GM19452 (cell line): ENCODE measurements at regions not wholly inside any gene's neighbourhood (a gene's known extent, or its start where the extent isn't known, plus 50 kb on each side); places are given as distances from the start of the nearest gene placed in this dataset.

ENCODE experiments used
- ATAC-seq: cut with Tn5 transposase; IDR thresholded peaks from one replicate; pipeline ENCODE4 v1.9.1; 2021; ENCODE audit not compliant: unreplicated experiment

DNA sequence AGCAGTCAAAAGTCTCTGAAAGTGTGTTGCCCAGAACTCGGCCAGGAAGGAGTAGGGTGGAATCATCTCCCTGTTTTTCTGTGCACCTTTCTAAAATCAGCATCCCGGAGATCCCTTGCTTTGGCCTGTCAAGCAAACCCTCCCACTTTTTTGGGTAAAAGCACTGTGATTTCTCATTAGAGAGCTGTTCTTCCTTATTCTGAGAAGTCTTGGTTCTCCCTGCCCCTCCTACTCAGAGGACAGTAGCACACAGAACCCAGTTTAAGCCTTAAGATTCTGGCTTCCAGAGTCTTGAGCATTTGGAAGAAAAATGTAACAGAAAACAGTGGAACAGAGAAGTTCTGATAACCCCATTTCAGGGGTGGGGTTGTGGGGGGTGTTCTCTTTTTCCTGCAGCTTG, 52.6 kb upstream of the KATNAL1 start:
- ATAC-seq: no peak

DNA sequence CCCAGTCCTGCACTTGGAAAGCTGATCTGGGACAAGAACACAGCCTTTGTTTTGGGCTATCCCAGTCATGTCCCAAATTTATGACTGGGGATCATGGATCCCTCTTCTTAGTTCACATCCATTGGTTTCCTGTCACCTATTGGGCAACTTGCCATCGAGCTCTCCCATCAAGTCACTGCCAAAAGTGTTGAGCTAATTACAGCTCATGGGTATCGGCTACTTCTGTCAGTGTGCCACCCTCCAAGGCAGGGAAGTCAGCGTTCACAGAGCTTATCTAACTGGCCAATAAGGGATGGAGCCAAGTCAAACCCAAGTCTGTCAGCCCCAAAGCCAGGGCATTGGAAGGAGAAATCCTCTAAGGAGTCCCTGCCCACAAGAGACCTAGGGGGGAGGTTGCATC, 53.2 kb upstream of the KATNAL1 start:
- no peak for ATAC-seq

DNA sequence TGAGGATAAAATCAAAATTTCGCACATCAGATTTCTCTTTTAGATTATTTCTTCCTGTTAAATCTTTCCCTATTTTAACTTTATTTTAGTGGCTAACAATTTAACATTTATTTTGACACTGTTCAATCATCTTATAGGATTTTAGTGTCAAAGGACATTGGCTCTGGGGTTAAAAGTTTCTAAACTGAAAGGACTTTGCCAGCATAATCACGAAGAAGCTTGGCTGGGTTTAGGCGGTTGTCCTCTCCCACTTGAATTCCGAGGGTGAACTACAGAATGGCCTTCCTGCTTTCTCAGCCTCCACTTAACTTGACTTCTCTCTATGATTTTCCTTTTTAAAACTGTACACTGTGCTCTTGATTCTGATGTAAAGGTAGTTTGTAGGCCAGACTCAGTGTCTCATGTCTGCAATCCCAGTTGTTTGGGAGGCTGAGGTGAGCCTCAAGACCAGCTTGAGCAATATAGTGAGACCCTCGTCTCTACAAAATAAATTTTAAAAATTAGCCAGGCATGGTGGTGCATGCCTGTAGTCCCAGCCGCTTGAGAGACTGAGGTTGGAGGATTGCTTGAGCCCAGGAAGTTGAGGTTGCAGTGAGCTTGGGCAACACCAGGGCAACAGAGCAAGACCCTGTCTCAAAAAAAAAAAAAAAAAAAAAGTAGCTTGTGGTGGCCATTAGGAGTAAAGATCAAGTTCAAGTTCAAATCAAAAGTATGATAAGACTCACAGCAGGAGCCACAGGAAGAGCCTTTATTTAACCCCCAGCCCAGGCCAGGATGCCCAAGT, 54.8 kb upstream of the KATNAL1 start:
- no peak for ATAC-seq

DNA sequence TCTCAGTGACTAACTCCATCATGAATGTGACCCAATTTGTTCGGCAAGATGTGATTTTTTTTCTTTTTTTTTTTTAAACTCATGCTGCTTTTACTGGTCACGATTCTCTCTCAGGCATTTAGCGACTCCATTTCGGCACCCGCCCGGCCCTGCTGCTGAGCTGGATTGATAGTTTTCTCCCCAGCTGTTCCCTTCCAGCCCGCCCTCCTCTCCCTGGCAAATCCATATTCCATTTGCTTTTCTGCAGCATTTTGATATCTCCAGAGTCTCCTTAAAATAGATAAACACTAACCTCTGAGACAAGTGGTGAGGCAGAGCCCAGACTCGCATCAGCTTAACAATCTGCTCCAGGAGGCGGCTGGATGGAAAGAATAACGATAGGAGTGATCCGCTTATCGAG, 55.5 kb upstream of the KATNAL1 start:
- no peak for ATAC-seq

DNA sequence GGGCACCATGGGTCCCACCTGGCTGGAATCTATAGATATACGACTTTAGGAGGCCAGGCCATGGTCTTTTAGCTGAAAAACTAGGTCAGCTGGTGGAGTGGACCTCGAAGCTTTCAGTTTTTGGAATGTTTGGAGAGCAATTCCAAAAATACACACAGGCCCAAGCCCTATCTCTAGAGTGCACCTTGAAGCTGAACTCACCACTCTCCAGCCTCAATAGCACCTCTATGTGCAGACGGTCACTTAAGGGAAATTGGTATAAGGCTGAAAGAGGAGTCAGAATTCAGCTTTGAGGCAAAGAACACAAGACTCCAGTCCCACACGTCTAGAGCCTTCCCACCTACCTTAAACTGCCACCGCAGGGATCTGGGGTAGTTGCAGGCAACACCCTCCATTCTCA, 56.4 kb upstream of the KATNAL1 start:
- no peak for ATAC-seq

DNA sequence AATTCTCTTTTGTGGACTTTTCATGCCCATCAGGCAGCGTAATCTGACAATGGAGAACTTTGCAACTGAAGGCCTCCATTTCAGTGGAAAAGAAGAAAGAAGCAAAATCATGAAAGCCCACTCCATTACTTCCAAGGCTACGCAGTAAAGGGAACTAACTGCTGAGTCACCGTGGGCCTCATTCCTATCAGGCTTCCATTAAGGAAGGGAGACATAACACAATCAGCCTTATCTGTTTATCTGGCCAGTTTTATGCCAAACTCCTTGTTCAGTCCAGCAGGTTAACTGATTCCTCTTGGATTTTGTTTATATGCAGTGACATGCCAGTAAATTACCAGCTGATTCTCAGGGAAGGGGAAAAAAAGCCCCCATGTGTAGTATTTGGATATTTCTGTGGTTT, 56.8 kb upstream of the KATNAL1 start:
- no peak for ATAC-seq

DNA sequence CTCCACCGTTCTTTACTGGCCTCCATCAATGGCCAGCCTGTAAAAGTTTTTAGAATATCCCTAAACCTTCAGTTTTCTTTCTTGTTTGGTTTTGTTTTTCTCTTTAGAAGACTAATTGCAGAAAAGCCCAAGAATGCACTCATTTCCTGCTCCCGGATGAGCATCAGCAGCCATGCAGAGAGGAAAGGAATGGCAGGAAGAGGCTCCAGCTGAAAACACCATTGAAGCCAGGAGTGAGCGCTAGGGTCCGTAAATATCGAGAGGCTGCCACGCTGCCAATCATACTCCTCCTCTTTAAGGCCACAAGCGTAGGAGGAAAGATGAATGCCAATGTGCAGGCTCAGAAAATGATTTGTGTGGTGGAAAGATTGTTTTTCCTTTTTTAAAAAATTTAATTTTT, 57.4 kb upstream of the UBE2L5 start:
- no peak for ATAC-seq

DNA sequence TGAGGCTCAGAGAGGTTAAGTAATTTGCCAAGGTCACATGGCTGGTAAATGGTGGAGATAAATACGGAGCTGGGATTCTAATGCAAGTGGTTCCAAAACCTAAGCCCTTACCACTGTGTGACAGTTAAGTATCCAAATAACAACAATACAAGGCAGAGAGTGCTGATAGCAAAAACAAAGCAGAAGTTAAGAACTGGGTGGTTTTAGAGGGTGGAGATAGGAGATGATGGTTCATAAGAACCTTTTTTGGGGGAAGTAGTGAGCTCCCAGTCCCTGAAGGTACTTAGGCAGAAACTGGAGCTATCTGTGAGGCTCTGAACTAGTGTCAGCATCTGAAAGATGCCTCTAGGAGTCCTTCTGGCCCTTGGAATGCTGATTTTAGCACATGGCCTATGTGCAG, 56.2 kb upstream of the UBE2L5 start:
- no peak for ATAC-seq

DNA sequence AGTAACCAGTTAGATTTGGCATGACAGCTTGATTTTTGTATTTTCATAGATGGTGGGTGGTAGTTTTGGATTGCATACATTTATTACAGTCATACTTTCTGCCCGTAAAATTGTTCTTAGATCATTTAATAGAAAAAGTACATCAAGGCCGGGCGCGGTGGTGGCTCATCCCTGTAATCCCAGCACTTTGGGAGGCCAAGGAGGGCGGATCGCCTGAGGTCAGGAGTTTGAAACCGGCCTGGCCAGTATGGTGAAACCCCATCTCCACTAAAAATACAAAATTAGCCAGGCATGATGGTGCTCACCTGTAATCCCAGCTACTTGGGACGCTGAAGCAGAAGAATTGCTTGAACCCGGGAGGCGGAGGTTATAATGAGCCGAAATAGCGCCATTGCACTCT, 55.0 kb upstream of the UBE2L5 start:
- no peak for ATAC-seq

DNA sequence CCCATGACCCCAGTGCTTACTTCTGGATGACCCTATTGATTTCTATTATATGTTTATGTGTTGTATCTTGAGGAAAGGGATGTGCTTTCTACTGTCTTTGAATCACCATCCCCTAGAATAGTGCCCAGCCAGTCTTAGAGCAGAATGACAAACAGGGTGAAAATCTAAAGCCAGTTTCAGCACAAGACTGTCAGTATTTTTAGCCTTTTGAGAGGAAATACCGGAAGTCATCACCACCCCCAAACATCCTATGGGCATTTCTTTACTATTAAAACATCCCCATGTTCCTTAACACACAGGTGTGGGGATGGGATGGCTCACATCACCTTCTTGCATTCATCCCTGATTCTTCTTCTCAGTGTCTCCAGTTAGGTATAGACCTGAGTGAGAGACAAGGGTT, 52.1 kb upstream of the UBE2L5 start:
- no peak for ATAC-seq

DNA sequence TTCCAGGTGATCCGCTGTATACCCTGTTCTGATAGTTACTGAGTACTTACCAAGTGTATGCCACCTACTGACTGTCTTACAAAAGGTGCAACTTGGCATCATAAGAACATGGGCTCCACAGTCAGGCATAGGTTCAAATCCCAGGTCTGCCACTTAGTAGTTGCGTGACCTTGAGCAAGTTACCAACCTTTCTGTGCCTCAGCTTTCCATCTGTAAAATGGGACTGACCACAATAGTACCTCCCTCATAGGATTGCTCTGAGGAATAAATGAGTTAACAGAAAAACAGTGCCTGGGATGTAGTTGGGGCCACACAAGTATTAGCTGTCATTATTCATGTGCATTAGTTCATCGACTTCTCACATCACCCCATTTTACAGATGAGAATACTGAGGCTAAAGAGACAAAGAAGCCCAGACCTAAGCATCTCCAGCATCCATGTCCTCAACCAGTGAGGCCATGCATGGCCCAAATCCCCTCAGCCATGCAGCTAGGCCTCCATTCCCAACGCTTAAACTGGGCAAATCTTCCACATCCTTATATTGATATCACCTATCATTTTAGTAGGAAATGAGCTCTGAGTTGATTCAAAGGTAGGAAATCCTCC, 51.3 kb upstream of the UBE2L5 start:
- ATAC-seq: no peak

DNA sequence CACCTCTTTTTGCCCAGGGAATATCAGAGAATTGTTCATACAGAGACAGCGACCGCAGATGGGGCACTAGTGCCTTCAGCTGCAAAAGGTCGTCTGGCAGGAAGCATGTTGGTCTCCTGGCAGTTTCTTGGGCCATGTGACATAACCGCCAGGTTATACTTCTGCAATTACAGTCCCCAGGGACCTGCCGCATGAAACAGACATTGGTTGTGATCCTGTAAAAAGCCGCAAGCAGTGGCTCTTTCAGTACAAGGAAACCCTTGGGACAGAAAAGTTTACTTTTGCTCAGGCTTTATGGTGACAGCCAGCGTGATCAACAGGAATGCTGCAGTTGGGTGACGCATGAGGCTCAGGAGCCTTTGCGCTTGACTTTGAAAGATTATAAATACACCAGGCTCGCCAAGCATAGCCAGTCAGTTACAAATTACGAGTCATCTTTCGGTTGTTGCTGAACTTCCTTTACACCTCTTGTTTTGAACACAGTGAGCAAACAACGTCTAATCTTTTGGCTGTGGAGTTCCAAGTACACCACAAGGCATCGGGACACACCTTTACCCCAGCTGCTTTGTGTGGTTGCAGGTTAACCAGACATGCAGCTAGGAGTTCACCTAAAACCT, 50.5 kb upstream of the UBE2L5 start:
- peak; percentile 77 for ATAC-seq
